Left ventricle myocardium inferior (tissue), 1 donor: ENCODE measurements at regions not wholly inside any gene's neighbourhood (a gene's known extent, or its start where the extent isn't known, plus 50 kb on each side); places are given as distances from the start of the nearest gene placed in this dataset.
"Not testable (repeated sequence)": the region's sequence is repeated elsewhere in the genome, so short reads cannot be mapped to it uniquely, and the experiment has no call there.

Experiments used
- DNase-seq: peaks from one replicate; pipeline ENCODE4 v3.0.0-alpha.2; 2020
- H3K27ac ChIP-seq: fragments of 200-600 bp; replicated peaks from 2 replicates; pipeline ENCODE4 v1.8.0; 2021
- H3K27me3 ChIP-seq: fragments of 200-600 bp; 2 replicates; pipeline ENCODE4 v1.8.0; 2021; ENCODE audit warnings: low read depth
- H3K36me3 ChIP-seq: fragments of 200-600 bp; 2 replicates; pipeline ENCODE4 v1.8.0; 2021
- H3K4me1 ChIP-seq: fragments of 200-600 bp; 2 replicates; pipeline ENCODE4 v1.8.0; 2021
- H3K4me3 ChIP-seq: fragments of 200-600 bp; 2 replicates; pipeline ENCODE4 v1.8.0; 2021; ENCODE audit warnings: mild to moderate bottlenecking, moderate library complexity
- H3K9me3 ChIP-seq: fragments of 200-600 bp; replicated peaks from 2 replicates; pipeline ENCODE4 v1.8.0; 2021
- intact Hi-C: fragments of 100-400 bp; cut with micrococcal nuclease; formaldehyde crosslinking; loops from one replicate; pipeline ENCODE4 v1.11.0; 2022
- TF ChIP-seq, protein P1 (sequence below): fragments of 200-600 bp; IDR thresholded peaks from 2 replicates; pipeline ENCODE4 v1.8.0; 2021; ENCODE audit warnings: antibody characterized with exemption, mild to moderate bottlenecking, borderline replicate concordance
- donor health status: DM: no; HTN: yes; CAD: no; lungs with severe emphysema.

DNA sequence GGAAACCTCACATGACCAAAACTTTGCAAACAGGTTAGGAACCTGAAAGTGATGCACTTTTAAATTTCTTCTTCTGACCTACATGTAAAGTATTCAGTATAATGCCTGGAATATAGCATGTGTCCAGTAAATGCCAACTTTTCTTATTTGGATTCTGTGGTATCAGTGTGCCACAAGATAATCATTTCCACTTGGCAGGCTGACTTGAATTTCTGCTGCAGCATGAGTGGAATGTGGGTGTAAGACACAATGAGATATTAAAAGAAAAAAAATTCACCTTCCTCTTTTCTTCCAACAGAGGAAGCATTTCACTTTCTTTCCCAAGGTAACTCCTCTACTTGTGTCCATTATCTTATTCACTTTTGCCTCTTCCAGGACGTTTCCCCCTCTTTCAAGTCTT lies 141.9 kb upstream of the PRKD1 start:
- Histone ChIP-seq H3K36me3 (no peaks in the 10 kb centered on the region), H3K4me3 (no peak overlapping the region), H3K9me3 (peaks cover 27% of the 10 kb centered on the region), H3K27me3 (no peaks in the 10 kb centered on the region), H3K4me1 (no peaks in the 10 kb centered on the region), H3K27ac (no peak overlapping the region)
- DNase-seq: no peak
- intact Hi-C loops: no loop called here
- TF ChIP-seq, protein P1, sequence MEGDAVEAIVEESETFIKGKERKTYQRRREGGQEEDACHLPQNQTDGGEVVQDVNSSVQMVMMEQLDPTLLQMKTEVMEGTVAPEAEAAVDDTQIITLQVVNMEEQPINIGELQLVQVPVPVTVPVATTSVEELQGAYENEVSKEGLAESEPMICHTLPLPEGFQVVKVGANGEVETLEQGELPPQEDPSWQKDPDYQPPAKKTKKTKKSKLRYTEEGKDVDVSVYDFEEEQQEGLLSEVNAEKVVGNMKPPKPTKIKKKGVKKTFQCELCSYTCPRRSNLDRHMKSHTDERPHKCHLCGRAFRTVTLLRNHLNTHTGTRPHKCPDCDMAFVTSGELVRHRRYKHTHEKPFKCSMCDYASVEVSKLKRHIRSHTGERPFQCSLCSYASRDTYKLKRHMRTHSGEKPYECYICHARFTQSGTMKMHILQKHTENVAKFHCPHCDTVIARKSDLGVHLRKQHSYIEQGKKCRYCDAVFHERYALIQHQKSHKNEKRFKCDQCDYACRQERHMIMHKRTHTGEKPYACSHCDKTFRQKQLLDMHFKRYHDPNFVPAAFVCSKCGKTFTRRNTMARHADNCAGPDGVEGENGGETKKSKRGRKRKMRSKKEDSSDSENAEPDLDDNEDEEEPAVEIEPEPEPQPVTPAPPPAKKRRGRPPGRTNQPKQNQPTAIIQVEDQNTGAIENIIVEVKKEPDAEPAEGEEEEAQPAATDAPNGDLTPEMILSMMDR: no peak

DNA sequence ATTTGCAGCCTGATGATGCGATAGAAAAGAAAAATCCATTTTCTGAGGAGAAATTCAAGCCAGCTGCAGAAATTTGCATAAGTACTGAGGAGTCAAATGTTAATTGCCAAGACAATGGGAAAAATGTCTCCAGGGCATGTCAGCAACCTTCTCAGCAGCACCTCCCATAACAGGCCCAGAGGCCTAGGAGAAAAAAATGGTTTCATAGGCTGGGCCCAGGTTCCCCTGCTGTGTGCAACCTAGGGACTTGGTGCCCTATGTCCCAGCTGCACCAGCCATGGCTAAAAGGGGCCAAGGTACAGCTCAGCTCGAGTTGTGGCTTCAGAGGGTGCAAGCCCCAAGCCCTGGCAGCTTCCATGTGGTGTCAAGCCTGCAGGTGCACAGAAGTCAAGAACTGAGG lies 144.8 kb upstream of the PRKD1 start:
- H3K27me3 ChIP-seq, intact Hi-C loops, H3K27ac ChIP-seq, H3K4me3 ChIP-seq, H3K4me1 ChIP-seq, H3K36me3 ChIP-seq, DNase-seq: not testable (repeated sequence)
- peaks cover 20% of the 10 kb centered on the region for H3K9me3 ChIP-seq

DNA sequence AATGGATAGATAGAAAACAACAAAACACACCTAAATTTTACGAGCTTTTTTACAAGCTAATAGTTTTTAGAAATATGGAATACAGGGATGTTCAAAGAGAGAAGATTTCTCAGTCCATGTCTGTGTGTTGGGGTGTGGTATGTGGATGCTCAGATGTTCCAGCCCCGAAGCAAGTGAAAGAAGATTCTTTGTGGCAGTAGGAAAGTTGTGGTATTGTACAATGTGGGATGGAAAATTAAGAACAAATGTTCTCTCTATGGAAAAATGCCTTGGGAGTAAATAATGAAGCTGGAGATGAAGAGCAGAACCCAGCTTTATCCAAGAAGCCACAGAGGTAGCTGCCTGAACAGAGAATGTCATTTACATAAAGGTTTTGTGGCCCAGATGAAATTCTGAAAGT lies 150.3 kb upstream of the PRKD1 start:
- no peaks in the 10 kb centered on the region for H3K4me1 ChIP-seq
- no peak overlapping the region for H3K27ac ChIP-seq
- DNase-seq: no peak
- H3K9me3 ChIP-seq: peaks cover 11% of the 10 kb centered on the region
- no peaks in the 10 kb centered on the region for H3K27me3 ChIP-seq
- no peak overlapping the region for H3K4me3 ChIP-seq
- H3K36me3 ChIP-seq: no peaks in the 10 kb centered on the region
- TF ChIP-seq, protein P1: no peak
- intact Hi-C loops: no loop called here

DNA sequence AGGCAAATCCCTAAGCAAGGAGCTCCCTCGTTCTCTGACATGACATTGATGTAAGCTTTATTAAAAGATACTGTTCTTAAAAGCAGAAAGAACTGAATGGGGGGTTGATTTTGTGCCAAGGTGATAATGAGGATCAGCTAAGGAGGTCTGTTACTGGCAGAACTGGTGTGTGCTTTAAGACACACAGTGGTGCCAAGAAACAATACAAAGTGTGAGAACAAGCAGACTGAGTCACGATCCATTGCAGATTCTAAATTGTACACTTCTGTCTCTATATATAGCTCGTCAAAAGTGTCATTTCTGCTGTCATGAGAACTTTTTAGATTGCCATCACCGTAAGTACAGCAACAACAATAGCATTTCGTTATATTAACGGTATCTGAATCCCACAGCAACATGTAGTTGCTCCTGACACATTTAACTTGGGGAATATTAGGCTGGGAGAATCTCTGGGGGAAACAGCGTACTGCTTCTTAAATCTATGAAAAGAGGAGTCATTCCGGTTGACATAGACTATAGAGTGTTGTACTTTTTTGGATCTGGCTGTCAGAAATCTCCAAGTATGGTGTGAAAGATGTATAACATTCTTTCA lies 151.3 kb upstream of the PRKD1 start:
- TF ChIP-seq, protein P1: no peak
- Histone ChIP-seq H3K36me3 (no peaks in the 10 kb centered on the region), H3K4me1 (no peaks in the 10 kb centered on the region), H3K4me3 (no peak overlapping the region), H3K27ac (no peak overlapping the region), H3K9me3 (peaks cover 6% of the 10 kb centered on the region), H3K27me3 (no peaks in the 10 kb centered on the region)
- DNase-seq: no peak
- intact Hi-C loops: no loop called here

DNA sequence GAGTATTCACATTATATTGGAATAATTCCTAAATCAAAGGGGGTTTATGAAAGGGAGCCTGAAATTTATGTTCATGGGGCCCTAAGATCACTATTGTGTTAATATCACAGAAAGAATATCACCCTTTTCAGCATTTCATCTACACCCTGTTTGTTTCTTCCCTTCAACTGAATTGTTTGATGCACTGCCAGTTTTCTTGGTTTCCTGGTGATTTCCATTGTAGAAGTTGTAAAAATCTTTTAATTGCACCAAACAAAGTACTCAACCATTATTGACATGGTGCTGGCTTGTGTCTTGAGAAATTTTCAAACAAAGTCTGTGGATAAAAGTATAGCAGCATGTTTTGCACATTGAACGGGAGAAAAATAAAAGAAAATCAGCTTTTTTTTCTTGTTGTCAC lies 154.8 kb upstream of the PRKD1 start:
- H3K9me3 ChIP-seq: peaks cover 9% of the 10 kb centered on the region
- intact Hi-C loops: no loop called here
- TF ChIP-seq, protein P1: no peak
- H3K27me3 ChIP-seq: no peaks in the 10 kb centered on the region
- no peaks in the 10 kb centered on the region for H3K36me3 ChIP-seq
- no peak for DNase-seq
- H3K4me1 ChIP-seq: no peaks in the 10 kb centered on the region
- no peak overlapping the region for H3K27ac ChIP-seq
- H3K4me3 ChIP-seq: no peak overlapping the region

DNA sequence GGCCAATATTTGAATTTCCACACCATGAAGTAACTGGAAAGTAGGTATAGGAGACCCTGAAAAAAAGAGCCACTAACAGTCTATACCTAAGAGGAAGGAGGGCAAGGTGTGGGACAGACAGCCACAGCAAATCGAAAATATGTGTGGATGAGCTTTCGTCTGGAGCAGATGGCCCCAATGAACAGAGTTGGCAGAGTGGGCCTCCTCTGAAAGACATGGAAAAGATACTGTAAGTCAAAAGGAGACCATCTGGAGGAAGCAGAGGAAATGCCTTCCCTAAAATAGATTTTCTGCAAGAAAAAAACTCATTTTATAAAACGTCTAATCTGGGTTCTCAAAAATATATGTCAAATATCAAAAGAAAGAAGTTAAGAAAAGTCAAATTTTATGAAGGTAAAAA lies 157.2 kb upstream of the PRKD1 start:
- H3K4me1 ChIP-seq: no peaks in the 10 kb centered on the region
- no peak for DNase-seq
- no peaks in the 10 kb centered on the region for H3K27me3 ChIP-seq
- no peak overlapping the region for H3K4me3 ChIP-seq
- H3K27ac ChIP-seq: no peak overlapping the region
- peaks cover 32% of the 10 kb centered on the region for H3K9me3 ChIP-seq
- intact Hi-C loops: no loop called here
- TF ChIP-seq, protein P1: no peak
- H3K36me3 ChIP-seq: no peaks in the 10 kb centered on the region
